Fibroblast of lung (primary cell): ENCODE measurements at regions not wholly inside any gene's neighbourhood (a gene's known extent, or its start where the extent isn't known, plus 50 kb on each side); places are given as distances from the start of the nearest gene placed in this dataset.

Experiments used
- DNase-seq, 2 donors: peaks; one replicate each; pipeline versions ENCODE4 v3.0.0 to v3.0.0-alpha.2; 2010; ENCODE audit warnings: low read depth in 2 of 2
- H2AFZ ChIP-seq: 2 replicates; pipeline ENCODE4 v1.5.1; 2012; ENCODE audit warnings: low read length, control low read depth, inconsistent platforms
- H3K27ac ChIP-seq: 2 replicates; pipeline ENCODE4 v1.5.1; 2011; ENCODE audit warnings: low read length, control low read depth; ENCODE audit not compliant: insufficient read depth
- H3K27me3 ChIP-seq: 2 replicates; pipeline ENCODE4 v1.5.1; 2011; ENCODE audit warnings: mild to moderate bottlenecking, low read length; ENCODE audit not compliant: control insufficient read depth, insufficient read depth
- H3K36me3 ChIP-seq: 2 replicates; pipeline ENCODE4 v1.5.1; 2011; ENCODE audit warnings: low read length; ENCODE audit not compliant: control insufficient read depth, insufficient read depth
- H3K4me1 ChIP-seq: 2 replicates; pipeline ENCODE4 v1.5.1; 2011; ENCODE audit warnings: low read length; ENCODE audit not compliant: control insufficient read depth, insufficient read depth; ENCODE audit errors: extremely low read depth
- H3K4me2 ChIP-seq: 2 replicates; pipeline ENCODE4 v1.5.1; 2011; ENCODE audit warnings: low read length, control low read depth; ENCODE audit not compliant: insufficient read depth; ENCODE audit errors: extremely low read depth
- H3K4me3 ChIP-seq, 4 experiments: fragments of 200-600 bp in 1 of 4; sonication (generic) in 1 of 4; replicated peaks in 1 of 4; 2 replicates each; pipeline ENCODE4 v1.5.1; 2011 to 2016; ENCODE audit warnings: low read length in 4 of 4, low read depth in 3 of 4, mild to moderate bottlenecking in 3 of 4, control low read depth in 2 of 4, inconsistent platforms in 1 of 4, mixed read lengths in 1 of 4; ENCODE audit not compliant: insufficient read depth in 1 of 4; ENCODE audit errors: control extremely low read depth in 1 of 4
- H3K79me2 ChIP-seq: 2 replicates; pipeline ENCODE4 v1.5.1; 2012; ENCODE audit warnings: mild to moderate bottlenecking, low read length, inconsistent platforms; ENCODE audit not compliant: control insufficient read depth, insufficient read depth
- H3K9ac ChIP-seq: 2 replicates; pipeline ENCODE4 v1.5.1; 2011; ENCODE audit warnings: mild to moderate bottlenecking, low read length, control low read depth; ENCODE audit not compliant: insufficient read depth
- H3K9me3 ChIP-seq: 2 replicates; pipeline ENCODE4 v1.5.1; 2012; ENCODE audit warnings: low read depth, low read length; ENCODE audit not compliant: control insufficient read depth, insufficient read depth
- H4K20me1 ChIP-seq: 2 replicates; pipeline ENCODE4 v1.5.1; 2011; ENCODE audit warnings: low read length; ENCODE audit not compliant: control insufficient read depth, insufficient read depth; ENCODE audit errors: extremely low read depth
- EZH2 ChIP-seq: IDR thresholded peaks from 2 replicates; pipeline ENCODE4 v1.5.1; 2012; ENCODE audit warnings: low read length, control low read depth, mild to moderate bottlenecking; ENCODE audit errors: missing control alignments
- TF ChIP-seq, protein P1 (sequence below), 2 donors: IDR thresholded peaks in 1 of 2; conservative IDR thresholded peaks in 1 of 2; 1 replicate in 1 of 2; 2 replicates in 1 of 2; pipeline ENCODE4 v1.5.1; 2011 to 2012; ENCODE audit warnings: low read length in 2 of 2, control low read depth in 1 of 2, inconsistent platforms in 1 of 2, low read depth in 1 of 2, mild to moderate bottlenecking in 1 of 2

DNA sequence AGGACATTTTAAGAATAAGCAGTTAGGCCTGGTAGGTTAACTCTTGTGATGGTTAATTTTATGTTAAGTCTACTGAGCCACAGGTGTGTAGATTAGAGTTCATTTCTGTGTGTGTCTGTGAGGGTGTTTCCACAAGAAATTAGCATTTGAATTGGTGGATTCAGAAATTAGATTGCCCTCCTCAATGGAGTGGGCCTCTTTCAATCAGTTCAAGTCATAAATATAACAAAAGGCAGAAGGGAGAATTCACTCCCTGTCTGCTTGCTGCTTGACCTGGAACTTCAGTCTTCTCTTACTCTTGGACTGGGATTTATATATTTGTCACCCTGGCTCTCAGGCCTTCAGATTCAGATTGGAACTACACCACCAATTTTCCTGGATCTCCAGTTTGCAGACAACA is 55.3 kb upstream of the POM121L12 start:
- TF ChIP-seq, protein P1, sequence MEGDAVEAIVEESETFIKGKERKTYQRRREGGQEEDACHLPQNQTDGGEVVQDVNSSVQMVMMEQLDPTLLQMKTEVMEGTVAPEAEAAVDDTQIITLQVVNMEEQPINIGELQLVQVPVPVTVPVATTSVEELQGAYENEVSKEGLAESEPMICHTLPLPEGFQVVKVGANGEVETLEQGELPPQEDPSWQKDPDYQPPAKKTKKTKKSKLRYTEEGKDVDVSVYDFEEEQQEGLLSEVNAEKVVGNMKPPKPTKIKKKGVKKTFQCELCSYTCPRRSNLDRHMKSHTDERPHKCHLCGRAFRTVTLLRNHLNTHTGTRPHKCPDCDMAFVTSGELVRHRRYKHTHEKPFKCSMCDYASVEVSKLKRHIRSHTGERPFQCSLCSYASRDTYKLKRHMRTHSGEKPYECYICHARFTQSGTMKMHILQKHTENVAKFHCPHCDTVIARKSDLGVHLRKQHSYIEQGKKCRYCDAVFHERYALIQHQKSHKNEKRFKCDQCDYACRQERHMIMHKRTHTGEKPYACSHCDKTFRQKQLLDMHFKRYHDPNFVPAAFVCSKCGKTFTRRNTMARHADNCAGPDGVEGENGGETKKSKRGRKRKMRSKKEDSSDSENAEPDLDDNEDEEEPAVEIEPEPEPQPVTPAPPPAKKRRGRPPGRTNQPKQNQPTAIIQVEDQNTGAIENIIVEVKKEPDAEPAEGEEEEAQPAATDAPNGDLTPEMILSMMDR (conservative IDR thresholded peaks at IDR 0.05 in 1 of 2, IDR thresholded peaks at IDR 0.05 in 1 of 2; ENCODE audit: low read depth in 1 of 2, low read length in 2 of 2): no peak
- no peak for TF ChIP-seq EZH2
- no peaks in the 10 kb centered on the region for H3K9me3 ChIP-seq
- no peak overlapping the region for H3K4me2 ChIP-seq
- no peaks in the 10 kb centered on the region for H4K20me1 ChIP-seq
- H3K9ac ChIP-seq: no peak overlapping the region
- H2AFZ ChIP-seq: no peak overlapping the region
- H3K27me3 ChIP-seq: no peaks in the 10 kb centered on the region
- no peaks in the 10 kb centered on the region for H3K36me3 ChIP-seq
- no peak for DNase-seq
- no peak overlapping the region for H3K4me3 ChIP-seq
- no peaks in the 10 kb centered on the region for H3K4me1 ChIP-seq
- H3K79me2 ChIP-seq: no peaks in the 10 kb centered on the region
- H3K27ac ChIP-seq: no peak overlapping the region

- Histone ChIP-seq H2AFZ (no peak overlapping the region), H3K36me3 (no peaks in the 10 kb centered on the region), H3K4me2 (no peak overlapping the region), H3K27ac (no peak overlapping the region), H3K9me3 (no peaks in the 10 kb centered on the region), H3K9ac (no peak overlapping the region), H4K20me1 (no peaks in the 10 kb centered on the region), H3K79me2 (no peaks in the 10 kb centered on the region), H3K4me1 (no peaks in the 10 kb centered on the region), H3K27me3 (no peaks in the 10 kb centered on the region), H3K4me3 (no peak overlapping the region)
- no peak for TF ChIP-seq EZH2
- TF ChIP-seq, protein P1 (conservative IDR thresholded peaks at IDR 0.05 in 1 of 2, IDR thresholded peaks at IDR 0.05 in 1 of 2; ENCODE audit: low read depth in 1 of 2, low read length in 2 of 2): no peak
- no peak for DNase-seq
Measured at GRCh38 chr7:52973126-52973525, 62.3 kb upstream of the POM121L12 start.

DNA sequence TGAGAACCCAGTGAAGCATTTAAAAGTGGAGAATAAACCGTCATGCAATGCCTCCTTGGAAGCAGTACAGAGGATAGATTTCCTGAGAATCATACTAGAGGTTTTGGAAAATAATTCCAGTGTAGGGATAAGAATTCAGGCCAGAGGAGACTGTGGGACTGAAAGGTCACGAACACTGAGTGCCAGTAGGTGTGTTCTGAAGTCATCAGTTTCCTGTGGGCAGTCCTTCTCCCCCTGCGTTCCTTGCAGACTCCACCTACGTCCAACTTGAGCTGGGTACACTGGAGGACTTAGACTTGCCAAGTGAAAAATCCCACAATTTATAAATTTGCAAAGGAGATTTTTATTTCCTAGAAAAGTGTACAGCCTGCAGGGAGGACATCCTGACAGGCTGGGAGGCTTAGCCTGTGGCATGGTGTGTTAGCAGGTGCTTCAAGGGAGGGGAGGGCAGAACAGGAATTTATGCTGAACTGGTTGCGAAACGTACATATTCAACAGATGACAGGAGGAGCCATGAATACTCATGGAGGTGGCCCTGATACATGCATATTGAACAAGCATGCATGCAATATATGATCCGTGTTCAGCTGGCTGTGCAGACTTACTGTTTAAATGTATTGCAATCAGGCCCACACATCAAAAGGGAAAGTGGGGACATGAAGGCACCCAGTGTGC is 72.9 kb upstream of the POM121L12 start:
- H3K4me1 ChIP-seq: no peaks in the 10 kb centered on the region
- H3K9me3 ChIP-seq: no peaks in the 10 kb centered on the region
- no peak for TF ChIP-seq EZH2
- TF ChIP-seq, protein P1 (conservative IDR thresholded peaks at IDR 0.05 in 1 of 2, IDR thresholded peaks at IDR 0.05 in 1 of 2; ENCODE audit: low read depth in 1 of 2, low read length in 2 of 2): no peak
- H3K4me2 ChIP-seq: no peak overlapping the region
- H3K27me3 ChIP-seq: no peaks in the 10 kb centered on the region
- DNase-seq: no peak
- H4K20me1 ChIP-seq: no peaks in the 10 kb centered on the region
- no peak overlapping the region for H2AFZ ChIP-seq
- H3K79me2 ChIP-seq: no peaks in the 10 kb centered on the region
- H3K36me3 ChIP-seq: no peaks in the 10 kb centered on the region
- H3K9ac ChIP-seq: no peak overlapping the region
- H3K4me3 ChIP-seq: no peak overlapping the region
- no peak overlapping the region for H3K27ac ChIP-seq
